ENCODE measurements at regions not wholly inside any gene's neighbourhood (a gene's known extent, or its start where the extent isn't known, plus 50 kb on each side); places are given as distances from the start of the nearest gene placed in this dataset.

DNA sequence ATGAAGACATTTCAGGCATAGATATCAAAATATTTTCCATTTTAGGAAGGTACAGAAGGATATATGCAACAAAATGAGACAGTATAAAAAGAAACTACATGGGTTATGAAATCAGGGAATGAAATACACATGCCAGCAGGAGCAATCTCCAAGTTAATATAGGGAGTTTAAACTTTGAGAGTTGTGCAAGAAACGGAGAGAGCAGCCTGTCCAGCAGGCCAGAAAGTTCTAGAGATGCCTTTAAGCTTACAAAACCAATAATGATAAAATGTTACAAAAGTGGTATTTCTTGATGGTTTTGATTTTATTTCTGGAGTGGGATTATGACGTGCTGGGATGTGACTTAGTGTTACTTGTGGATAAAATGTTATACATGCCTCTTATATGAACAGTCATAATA lies 2047.9 kb downstream of the ARAP2 start:
- DNase-seq (no peak), ATAC-seq (ENCODE audit: low FRiP score in 2 of 2) (no peak)
- Histone ChIP-seq H3K4me1 (no peaks in the 10 kb centered on the region), H3K36me3 (no peaks in the 10 kb centered on the region), H3K4me3 (no peak overlapping the region), H3K27ac (no peak overlapping the region), H3K27me3 (no peaks in the 10 kb centered on the region), H3K9me3 (no peaks in the 10 kb centered on the region)
- 62 to 67% methylated on average over 2 of the region's 2 CpGs for WGBS, 2 donors
- TF ChIP-seq POLR2A (IDR thresholded peaks at IDR 0.05): no peak
- TF ChIP-seq, protein P1, sequence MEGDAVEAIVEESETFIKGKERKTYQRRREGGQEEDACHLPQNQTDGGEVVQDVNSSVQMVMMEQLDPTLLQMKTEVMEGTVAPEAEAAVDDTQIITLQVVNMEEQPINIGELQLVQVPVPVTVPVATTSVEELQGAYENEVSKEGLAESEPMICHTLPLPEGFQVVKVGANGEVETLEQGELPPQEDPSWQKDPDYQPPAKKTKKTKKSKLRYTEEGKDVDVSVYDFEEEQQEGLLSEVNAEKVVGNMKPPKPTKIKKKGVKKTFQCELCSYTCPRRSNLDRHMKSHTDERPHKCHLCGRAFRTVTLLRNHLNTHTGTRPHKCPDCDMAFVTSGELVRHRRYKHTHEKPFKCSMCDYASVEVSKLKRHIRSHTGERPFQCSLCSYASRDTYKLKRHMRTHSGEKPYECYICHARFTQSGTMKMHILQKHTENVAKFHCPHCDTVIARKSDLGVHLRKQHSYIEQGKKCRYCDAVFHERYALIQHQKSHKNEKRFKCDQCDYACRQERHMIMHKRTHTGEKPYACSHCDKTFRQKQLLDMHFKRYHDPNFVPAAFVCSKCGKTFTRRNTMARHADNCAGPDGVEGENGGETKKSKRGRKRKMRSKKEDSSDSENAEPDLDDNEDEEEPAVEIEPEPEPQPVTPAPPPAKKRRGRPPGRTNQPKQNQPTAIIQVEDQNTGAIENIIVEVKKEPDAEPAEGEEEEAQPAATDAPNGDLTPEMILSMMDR (IDR thresholded peaks at IDR 0.05): no peak
- TF ChIP-seq POLR2AphosphoS5 (IDR thresholded peaks at IDR 0.05): no peak
- no peak for TF ChIP-seq EP300 (IDR thresholded peaks at IDR 0.05)

DNA sequence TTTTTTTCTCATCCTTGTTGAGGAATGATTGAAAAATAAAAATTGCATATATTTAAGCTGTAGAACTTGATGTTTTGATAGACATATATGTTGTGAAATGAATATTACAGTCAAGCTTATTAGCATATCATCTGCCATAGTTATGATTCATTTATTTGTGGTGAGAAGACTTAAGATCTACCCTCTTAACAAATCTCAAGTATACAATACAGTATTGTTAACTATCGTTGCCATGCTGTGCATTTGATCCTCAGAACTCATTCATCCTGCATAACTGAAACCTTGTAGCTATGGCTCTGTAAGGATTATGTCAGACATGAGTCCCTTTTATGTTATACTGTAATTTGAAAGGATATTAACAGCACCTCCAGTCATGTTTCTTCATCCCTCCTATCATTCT lies 2045.3 kb downstream of the ARAP2 start:
- 78% methylated on average over 1 of the region's 1 CpG for WGBS, 2 donors
- no peak for ATAC-seq (ENCODE audit: low FRiP score in 2 of 2)
- no peak for DNase-seq
- Histone ChIP-seq H3K4me3 (no peak overlapping the region), H3K27ac (no peak overlapping the region), H3K27me3 (no peaks in the 10 kb centered on the region), H3K4me1 (no peaks in the 10 kb centered on the region), H3K9me3 (no peaks in the 10 kb centered on the region), H3K36me3 (no peaks in the 10 kb centered on the region)
- TF ChIP-seq, protein P1 (IDR thresholded peaks at IDR 0.05): no peak
- TF ChIP-seq POLR2AphosphoS5 (IDR thresholded peaks at IDR 0.05) (no peak), POLR2A (IDR thresholded peaks at IDR 0.05) (no peak), EP300 (IDR thresholded peaks at IDR 0.05) (no peak)

DNA sequence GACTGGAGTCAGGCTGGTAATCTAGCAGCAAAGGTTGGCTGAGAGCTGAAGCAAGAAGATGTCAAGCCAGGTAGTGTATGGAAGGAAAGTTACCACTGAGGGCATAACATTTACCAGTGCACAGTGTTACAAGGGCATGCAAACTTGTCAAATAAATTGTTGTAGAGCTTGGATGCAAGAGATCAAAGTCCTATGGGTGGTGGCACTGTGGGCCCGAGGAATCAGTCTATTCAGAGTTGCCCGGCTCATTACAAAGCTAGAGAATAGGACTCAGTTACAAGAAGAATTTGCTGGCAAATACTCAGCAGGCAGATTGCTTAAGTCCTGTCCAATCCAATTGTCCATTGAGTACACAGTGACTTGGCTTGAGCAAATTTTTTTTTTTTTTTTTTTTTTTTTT lies 2043.8 kb downstream of the ARAP2 start:
- DNase-seq: no peak
- H3K9me3 ChIP-seq: peaks cover 0 to under 1% (median 0%) of the 10 kb centered on the region in 4 donors
- H3K4me1 ChIP-seq: no peaks in the 10 kb centered on the region
- WGBS, 2 donors: 92 to 97% methylated on average over 2 of the region's 2 CpGs
- H3K36me3 ChIP-seq: no peaks in the 10 kb centered on the region
- H3K27ac ChIP-seq: no peak overlapping the region
- ATAC-seq (ENCODE audit: low FRiP score in 2 of 2): no peak
- no peak overlapping the region for H3K4me3 ChIP-seq
- H3K27me3 ChIP-seq: no peaks in the 10 kb centered on the region
- TF ChIP-seq, protein P1 (IDR thresholded peaks at IDR 0.05): no peak
- TF ChIP-seq POLR2A (IDR thresholded peaks at IDR 0.05): no peak
- no peak for TF ChIP-seq POLR2AphosphoS5 (IDR thresholded peaks at IDR 0.05)
- no peak for TF ChIP-seq EP300 (IDR thresholded peaks at IDR 0.05)

DNA sequence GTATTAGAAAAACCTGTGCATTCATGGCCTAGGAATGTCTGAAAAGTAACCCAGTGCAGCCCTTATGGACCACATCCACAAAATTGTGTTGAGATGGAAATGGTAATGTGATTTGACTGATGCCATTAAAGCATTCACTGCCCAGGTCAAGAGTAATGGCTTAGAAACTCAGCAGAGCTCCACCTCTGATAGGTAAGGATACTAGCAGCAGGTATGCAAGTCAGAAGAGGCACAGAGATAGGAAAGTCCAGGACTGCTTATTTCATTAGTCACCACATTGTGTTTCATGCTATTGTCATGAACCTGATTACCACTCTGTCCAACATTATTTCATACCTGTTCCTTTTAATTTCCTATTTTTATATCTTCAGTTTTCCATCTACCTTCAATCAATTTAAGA lies 2042.2 kb downstream of the ARAP2 start:
- no peaks in the 10 kb centered on the region for H3K36me3 ChIP-seq
- TF ChIP-seq EP300 (IDR thresholded peaks at IDR 0.05) (no peak), POLR2A (IDR thresholded peaks at IDR 0.05) (no peak), POLR2AphosphoS5 (IDR thresholded peaks at IDR 0.05) (no peak)
- TF ChIP-seq, protein P1 (IDR thresholded peaks at IDR 0.05): no peak
- no peak overlapping the region for H3K4me3 ChIP-seq
- no peak for DNase-seq
- ATAC-seq (ENCODE audit: low FRiP score in 2 of 2): no peak
- no peaks in the 10 kb centered on the region for H3K4me1 ChIP-seq
- peaks cover 0 to 7% (median 0%) of the 10 kb centered on the region in 4 donors for H3K9me3 ChIP-seq
- no peaks in the 10 kb centered on the region for H3K27me3 ChIP-seq
- no peak overlapping the region for H3K27ac ChIP-seq

DNA sequence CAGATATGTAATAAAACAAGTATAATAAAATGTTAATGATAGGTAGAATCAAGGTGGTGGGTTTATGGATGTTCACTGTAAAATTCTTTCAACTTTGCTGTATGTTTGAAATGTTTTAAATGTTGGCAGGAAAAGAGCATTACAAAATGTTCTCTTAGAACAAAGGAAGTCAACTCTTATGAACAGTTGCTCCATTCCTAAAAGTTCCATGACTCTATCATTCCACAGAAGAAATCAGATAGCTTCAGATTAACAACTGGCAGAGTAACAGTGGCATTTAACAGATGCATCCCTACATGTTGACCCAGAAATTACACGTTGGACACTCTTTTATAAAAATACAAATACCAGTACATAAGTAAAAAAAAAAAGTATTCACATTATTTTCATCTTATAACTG lies 2023.7 kb downstream of the ARAP2 start:
- no peaks in the 10 kb centered on the region for H3K36me3 ChIP-seq
- H3K4me3 ChIP-seq: no peak overlapping the region
- no peak overlapping the region for H3K27ac ChIP-seq
- peaks cover 0 to 4% (median 0%) of the 10 kb centered on the region in 4 donors for H3K9me3 ChIP-seq
- DNase-seq (no peak), ATAC-seq (ENCODE audit: low FRiP score in 2 of 2) (no peak)
- H3K4me1 ChIP-seq: no peaks in the 10 kb centered on the region
- H3K27me3 ChIP-seq: no peaks in the 10 kb centered on the region
- 50 to 51% methylated on average over 1 of the region's 1 CpG for WGBS, 2 donors
- TF ChIP-seq EP300 (IDR thresholded peaks at IDR 0.05) (no peak), POLR2A (IDR thresholded peaks at IDR 0.05) (no peak), POLR2AphosphoS5 (IDR thresholded peaks at IDR 0.05) (no peak)
- TF ChIP-seq, protein P1 (IDR thresholded peaks at IDR 0.05): no peak
